ENCODE measurements at regions not wholly inside any gene's neighbourhood (a gene's known extent, or its start where the extent isn't known, plus 50 kb on each side); places are given as distances from the start of the nearest gene placed in this dataset.

DNA sequence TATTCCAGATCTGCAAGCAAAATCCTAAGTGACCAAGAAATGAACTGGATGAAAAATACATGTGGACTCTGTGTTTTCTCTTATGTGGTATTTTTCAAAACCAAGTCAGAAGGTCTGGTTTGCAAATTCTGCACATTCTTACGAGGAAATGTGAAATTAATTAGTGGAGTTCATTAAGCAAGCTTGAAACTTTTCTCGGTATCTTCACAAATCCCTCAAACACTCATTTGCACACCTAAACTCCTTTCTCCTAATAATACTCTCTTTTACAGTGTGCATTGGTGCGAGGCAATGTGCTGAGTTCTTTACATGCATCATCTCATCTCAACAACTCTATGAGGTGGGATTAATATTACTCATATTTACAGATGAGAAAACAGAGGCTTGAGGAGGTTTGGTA, 82.1 kb downstream of the MTERF1 start:
- DNase-seq, result no peak

DNA sequence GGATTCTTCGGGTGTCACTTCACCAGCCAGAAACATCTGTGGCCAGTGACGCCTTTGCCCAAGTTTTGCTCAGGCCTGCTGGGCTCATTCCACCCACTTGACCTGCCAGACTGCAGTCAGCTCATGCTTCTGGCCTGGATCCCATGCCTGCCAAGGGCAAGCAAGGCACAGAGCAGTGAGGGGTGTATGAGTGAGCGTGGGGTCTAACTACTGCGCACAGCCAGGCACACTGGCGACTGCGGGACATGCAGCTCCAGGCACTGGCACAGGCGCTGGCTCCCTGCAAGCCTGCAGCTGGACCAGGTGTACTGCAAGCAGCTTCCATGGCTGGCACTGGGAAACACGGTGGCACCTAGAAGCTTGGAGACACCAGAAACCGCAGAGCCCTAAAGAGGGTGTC, 80.1 kb downstream of the MTERF1 start:
- no peak for DNase-seq

GRCh38 chr7:91801331-91801983, 79.0 kb downstream of the MTERF1 start:
- no peak for DNase-seq

DNA sequence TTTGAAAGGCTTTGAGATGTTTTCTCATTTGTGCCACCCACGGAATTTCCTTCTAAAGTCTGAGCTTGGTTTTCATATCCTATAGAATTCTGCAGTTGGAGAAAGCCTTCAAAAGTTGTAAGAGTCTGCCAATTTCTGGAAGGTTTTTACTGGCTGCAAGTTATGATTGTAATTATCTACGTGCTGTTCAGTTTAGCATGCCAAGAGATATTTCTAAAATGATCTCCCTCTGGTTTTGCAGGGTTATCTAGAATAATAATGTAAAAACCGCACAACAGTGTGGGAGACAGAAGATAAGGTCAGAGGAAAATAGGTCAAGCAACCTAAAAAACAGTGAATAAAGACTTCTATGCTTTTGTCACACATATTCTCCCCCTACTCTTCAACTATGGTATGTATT, 69.3 kb downstream of the MTERF1 start:
- peak in 1 of 2 experiments; percentile 7 for DNase-seq

DNA sequence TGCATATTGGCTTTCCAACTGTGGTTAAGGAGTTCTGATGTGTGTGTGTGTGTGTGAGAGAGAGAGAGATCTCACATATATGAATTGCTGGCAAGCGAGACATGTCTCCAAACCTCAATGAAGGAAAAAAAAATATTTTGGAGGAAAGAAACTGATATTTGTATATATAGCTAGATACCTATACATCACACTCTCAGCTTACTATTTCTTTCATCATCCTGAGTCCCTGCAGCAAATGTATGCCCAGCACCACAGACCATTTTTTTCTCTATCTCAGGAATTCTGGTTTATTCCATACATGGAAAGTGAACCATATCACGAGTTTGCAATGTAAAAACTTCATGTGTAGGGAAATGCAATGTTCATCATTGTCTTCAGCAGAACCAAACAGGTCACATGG, 68.9 kb downstream of the MTERF1 start:
- no peak for DNase-seq

GRCh38 chr7:91812388-91812787, 68.1 kb downstream of the MTERF1 start:
- DNase-seq, result no peak

GRCh38 chr7:91814189-91814588, 66.3 kb downstream of the MTERF1 start:
- DNase-seq, result no peak
